Ovary (tissue), 3 donors: ENCODE measurements at regions not wholly inside any gene's neighbourhood (a gene's known extent, or its start where the extent isn't known, plus 50 kb on each side); places are given as distances from the start of the nearest gene placed in this dataset.

Experiments used
- EP300 ChIP-seq: sonication (generic); formaldehyde crosslinking; IDR thresholded peaks from one replicate; pipeline ENCODE4 v1.6.1; 2017; ENCODE audit warnings: antibody characterized with exemption
- TF ChIP-seq, protein P1 (sequence below), 3 donors: fragments of 450-650 bp in 2 of 3; fragments of 200-600 bp in 1 of 3; IDR thresholded peaks; one replicate each; pipeline versions ENCODE4 v1.5.1 to v1.8.0; 2016 to 2022; ENCODE audit warnings: antibody characterized with exemption in 3 of 3, mild to moderate bottlenecking in 1 of 3
- donor health status: DM: no; HTN: no; CAD: no.

DNA sequence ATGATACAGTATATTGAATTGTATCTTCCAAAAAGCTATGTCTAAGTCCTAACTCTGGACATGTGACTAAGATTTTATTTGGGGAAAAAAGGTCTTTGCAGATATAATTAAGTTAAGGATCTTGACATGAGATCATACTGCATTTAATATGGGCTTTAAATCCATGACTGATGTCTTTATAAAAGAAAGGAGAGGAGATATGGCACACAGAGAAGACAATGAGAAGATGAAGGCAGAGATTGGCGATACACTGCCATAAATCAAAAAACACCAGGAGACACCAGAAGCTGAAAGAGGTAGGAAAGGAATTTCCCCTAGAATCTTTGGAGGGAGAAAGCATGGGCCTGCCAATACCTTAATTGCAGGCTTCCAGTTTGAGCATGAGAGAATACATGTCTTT lies 1450.2 kb downstream of the HACE1 start:
- TF ChIP-seq, protein P1, sequence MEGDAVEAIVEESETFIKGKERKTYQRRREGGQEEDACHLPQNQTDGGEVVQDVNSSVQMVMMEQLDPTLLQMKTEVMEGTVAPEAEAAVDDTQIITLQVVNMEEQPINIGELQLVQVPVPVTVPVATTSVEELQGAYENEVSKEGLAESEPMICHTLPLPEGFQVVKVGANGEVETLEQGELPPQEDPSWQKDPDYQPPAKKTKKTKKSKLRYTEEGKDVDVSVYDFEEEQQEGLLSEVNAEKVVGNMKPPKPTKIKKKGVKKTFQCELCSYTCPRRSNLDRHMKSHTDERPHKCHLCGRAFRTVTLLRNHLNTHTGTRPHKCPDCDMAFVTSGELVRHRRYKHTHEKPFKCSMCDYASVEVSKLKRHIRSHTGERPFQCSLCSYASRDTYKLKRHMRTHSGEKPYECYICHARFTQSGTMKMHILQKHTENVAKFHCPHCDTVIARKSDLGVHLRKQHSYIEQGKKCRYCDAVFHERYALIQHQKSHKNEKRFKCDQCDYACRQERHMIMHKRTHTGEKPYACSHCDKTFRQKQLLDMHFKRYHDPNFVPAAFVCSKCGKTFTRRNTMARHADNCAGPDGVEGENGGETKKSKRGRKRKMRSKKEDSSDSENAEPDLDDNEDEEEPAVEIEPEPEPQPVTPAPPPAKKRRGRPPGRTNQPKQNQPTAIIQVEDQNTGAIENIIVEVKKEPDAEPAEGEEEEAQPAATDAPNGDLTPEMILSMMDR (IDR thresholded peaks at IDR 0.05) = no peak
- no peak for TF ChIP-seq EP300
